ENCODE measurements at regions not wholly inside any gene's neighbourhood (a gene's known extent, or its start where the extent isn't known, plus 50 kb on each side); places are given as distances from the start of the nearest gene placed in this dataset.

GRCh38 chr16:55115506-55115905, 184.8 kb downstream of the IRX5 start:
- no peak overlapping the region for H3K4me3 ChIP-seq (ENCODE audit: low read depth, low read length)
- no peak for DNase-seq (ENCODE audit: low read depth)
- no peak for TF ChIP-seq CTCF (IDR thresholded peaks at IDR 0.05; ENCODE audit: control insufficient read depth, extremely low read depth, insufficient read depth)

- TF ChIP-seq CTCF (IDR thresholded peaks at IDR 0.05; ENCODE audit: control insufficient read depth, extremely low read depth, insufficient read depth), result no peak
- no peak overlapping the region for H3K4me3 ChIP-seq (ENCODE audit: low read depth, low read length)
- DNase-seq (ENCODE audit: low read depth), result no peak
Measured at GRCh38 chr16:55116165-55116920, 185.7 kb downstream of the IRX5 start.

- no peak for TF ChIP-seq CTCF (IDR thresholded peaks at IDR 0.05; ENCODE audit: control insufficient read depth, extremely low read depth, insufficient read depth)
- DNase-seq (ENCODE audit: low read depth), result no peak
- H3K4me3 ChIP-seq (ENCODE audit: low read depth, low read length), result no peak overlapping the region
Measured at GRCh38 chr16:55118701-55119260, 188.1 kb downstream of the IRX5 start.

- no peak overlapping the region for H3K4me3 ChIP-seq (ENCODE audit: low read depth, low read length)
- TF ChIP-seq CTCF (IDR thresholded peaks at IDR 0.05; ENCODE audit: control insufficient read depth, extremely low read depth, insufficient read depth), result peak; percentile 19; the same call in 1 of the 2 replicates
- no peak for DNase-seq (ENCODE audit: low read depth)
Measured at GRCh38 chr16:55120408-55120807, 189.7 kb downstream of the IRX5 start.

- DNase-seq (ENCODE audit: low read depth), result no peak
- TF ChIP-seq CTCF (IDR thresholded peaks at IDR 0.05; ENCODE audit: control insufficient read depth, extremely low read depth, insufficient read depth), result no peak
- H3K4me3 ChIP-seq (ENCODE audit: low read depth, low read length), result no peak overlapping the region
Measured at GRCh38 chr16:55120826-55121225, 190.2 kb downstream of the IRX5 start.

GRCh38 chr16:55123652-55124051, 193.0 kb downstream of the IRX5 start:
- no peak for TF ChIP-seq CTCF (IDR thresholded peaks at IDR 0.05; ENCODE audit: control insufficient read depth, extremely low read depth, insufficient read depth)
- H3K4me3 ChIP-seq (ENCODE audit: low read depth, low read length), result no peak overlapping the region
- no peak for DNase-seq (ENCODE audit: low read depth)

All from LNCaP clone FGC (cell line).